Activated naive CD4-positive, alpha-beta T cell treated with anti-CD3 and anti-CD28 coated beads for 36 hours (primary cell): ENCODE measurements at regions not wholly inside any gene's neighbourhood (a gene's known extent, or its start where the extent isn't known, plus 50 kb on each side); places are given as distances from the start of the nearest gene placed in this dataset.

Source experiments
- CTCF ChIA-PET: fragments of 350-600 bp; sonication (Branson Sonifier 250); formaldehyde crosslinking; loops from one replicate; lab custom pipeline; 2021; ENCODE audit warnings: antibody characterized with exemption; lab: Charles Lee
- DNase-seq: peaks from one replicate; pipeline ENCODE4 v3.0.0-alpha.2; 2020
- H3K27ac Mint-ChIP-seq: one replicate; pipeline ENCODE4 v1.8.0; 2021; ENCODE audit warnings: mild to moderate bottlenecking, mixed read lengths
- H3K27me3 Mint-ChIP-seq: one replicate; pipeline ENCODE4 v1.8.0; 2021; ENCODE audit warnings: low read depth, mixed read lengths
- H3K36me3 Mint-ChIP-seq: one replicate; pipeline ENCODE4 v1.8.0; 2021; ENCODE audit warnings: low read depth, mixed read lengths
- H3K4me1 Mint-ChIP-seq: one replicate; pipeline ENCODE4 v1.8.0; 2021; ENCODE audit warnings: low read depth, mixed read lengths
- H3K4me3 Mint-ChIP-seq: one replicate; pipeline ENCODE4 v1.8.0; 2021; ENCODE audit warnings: mild to moderate bottlenecking, moderate library complexity, mixed read lengths
- H3K9me3 Mint-ChIP-seq: one replicate; pipeline ENCODE4 v1.8.0; 2021; ENCODE audit warnings: mixed read lengths
- intact Hi-C: fragments of 100-400 bp; cut with micrococcal nuclease; formaldehyde crosslinking; loops from one replicate; pipeline ENCODE4 v1.15.1; 2023

DNA sequence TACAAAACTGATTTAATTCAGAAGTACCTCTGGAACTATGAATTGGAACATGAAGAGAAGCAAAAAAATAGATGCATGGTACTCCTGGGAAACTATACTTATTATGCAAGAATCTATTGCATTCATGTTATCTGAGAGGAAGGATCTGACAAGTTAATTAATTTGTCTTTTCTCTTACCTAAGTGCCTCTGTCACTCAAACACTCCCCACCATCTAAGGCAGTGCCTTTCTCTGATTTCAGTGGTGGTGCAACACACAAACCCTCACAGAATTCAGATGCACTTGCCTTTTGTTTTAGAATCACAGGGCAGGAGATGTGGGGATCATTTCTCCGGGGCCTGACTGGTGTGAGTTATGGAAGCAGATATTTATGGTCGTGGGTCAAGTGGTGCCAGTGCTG, 52.5 kb upstream of the C9orf72 start:
- Mint-ChIP-seq H3K27me3 (peaks cover 3% of the 10 kb centered on the region), H3K27ac (no peak overlapping the region), H3K4me3 (no peak overlapping the region), H3K4me1 (no peaks in the 10 kb centered on the region), H3K36me3 (no peaks in the 10 kb centered on the region), H3K9me3 (no peaks in the 10 kb centered on the region)
- DNase-seq = no peak
- intact Hi-C loops = no loop called here
- CTCF ChIA-PET = no interaction called here

DNA sequence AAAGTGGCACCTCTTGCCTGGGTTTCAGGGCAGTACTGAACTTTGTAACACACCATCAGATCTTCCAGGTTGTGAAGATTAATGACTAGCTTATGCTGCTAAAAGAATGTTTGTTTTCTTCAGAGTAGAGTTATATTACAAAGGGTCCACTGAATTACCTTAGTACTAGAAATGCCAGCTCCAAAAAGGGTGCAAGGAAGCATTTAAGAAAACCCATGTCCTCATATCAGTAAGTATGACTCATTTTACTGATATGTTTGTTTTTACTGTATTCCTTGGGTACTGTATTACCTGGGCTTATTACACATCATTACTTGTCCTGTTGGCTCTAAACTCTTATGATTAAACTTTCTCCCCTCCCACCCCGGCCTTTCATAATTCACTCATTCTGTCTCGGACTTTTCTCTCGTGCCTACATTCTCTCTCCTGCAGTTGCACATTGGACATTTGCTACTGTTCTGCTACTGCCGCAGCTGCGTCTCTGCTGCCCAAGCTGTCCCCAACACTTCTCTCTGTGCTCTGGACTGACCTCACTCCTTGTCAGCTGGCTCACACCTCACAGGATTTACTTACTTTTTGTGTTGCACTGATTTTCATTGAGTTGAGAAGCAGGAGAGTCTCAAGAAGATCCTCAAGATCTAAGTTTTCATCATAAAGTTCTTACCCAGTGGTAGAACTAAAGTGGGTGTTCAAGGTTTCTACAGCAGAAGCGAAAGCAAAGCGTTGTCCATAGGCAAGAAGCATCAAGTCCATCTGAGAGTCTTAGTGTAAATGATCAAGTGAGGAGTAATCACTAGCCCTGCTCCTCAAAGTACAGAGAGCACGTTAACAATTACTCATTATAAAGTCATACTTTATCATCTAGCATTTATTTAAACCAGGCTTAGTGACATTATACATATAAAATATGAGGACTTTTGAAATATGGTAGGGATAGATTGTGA, 53.2 kb upstream of the C9orf72 start:
- CTCF ChIA-PET = no interaction called here
- Mint-ChIP-seq H3K4me3 (no peak overlapping the region), H3K27ac (no peak overlapping the region), H3K27me3 (peaks cover 3% of the 10 kb centered on the region), H3K4me1 (no peaks in the 10 kb centered on the region), H3K36me3 (no peaks in the 10 kb centered on the region), H3K9me3 (no peaks in the 10 kb centered on the region)
- DNase-seq = no peak
- intact Hi-C loops = no loop called here

DNA sequence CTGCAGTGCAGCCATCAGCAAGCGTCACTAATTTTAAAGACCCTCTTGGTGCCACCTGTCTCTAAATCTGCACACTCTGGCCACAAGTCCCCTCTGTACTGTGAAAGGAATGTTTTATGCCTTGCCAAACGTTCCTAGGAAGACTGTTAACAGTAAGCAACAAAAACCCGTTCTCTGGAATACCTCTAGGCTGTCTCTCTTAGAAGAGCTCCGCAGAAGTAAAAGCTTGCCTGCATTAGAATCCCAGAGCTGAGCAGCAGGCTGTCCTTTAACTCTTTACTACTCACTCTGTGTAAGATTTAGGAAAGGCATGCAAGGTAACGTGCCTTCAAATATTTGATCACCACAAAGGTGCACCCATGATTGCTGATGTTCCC, 53.9 kb upstream of the C9orf72 start:
- H3K9me3 Mint-ChIP-seq = no peaks in the 10 kb centered on the region
- no peaks in the 10 kb centered on the region for H3K36me3 Mint-ChIP-seq
- H3K4me1 Mint-ChIP-seq = no peaks in the 10 kb centered on the region
- intact Hi-C loops = no loop called here
- no peak overlapping the region for H3K27ac Mint-ChIP-seq
- H3K27me3 Mint-ChIP-seq = peaks cover 4% of the 10 kb centered on the region
- H3K4me3 Mint-ChIP-seq = no peak overlapping the region
- no peak for DNase-seq
- CTCF ChIA-PET = no interaction called here

DNA sequence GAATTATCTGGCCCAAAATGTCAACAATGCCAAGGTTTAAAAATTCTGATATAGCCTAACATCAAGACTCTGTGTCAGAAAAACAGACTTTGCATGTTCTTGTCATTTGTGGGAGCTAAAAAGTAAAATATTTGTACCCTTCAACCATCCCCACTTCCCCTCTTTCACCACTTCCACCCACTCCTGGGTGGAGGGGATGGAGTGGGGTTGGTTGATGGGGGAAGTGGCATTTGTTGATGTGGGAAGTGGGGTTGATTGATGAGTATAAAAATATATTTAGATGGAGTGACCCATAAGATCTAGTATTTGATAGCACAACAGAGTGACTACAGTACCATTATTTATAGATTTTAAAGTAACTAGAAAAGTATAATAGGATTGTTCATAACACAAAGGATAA, 55.0 kb upstream of the C9orf72 start:
- Mint-ChIP-seq H3K27me3 (peaks cover 8% of the 10 kb centered on the region), H3K9me3 (no peaks in the 10 kb centered on the region), H3K4me1 (no peaks in the 10 kb centered on the region), H3K4me3 (no peak overlapping the region), H3K27ac (no peak overlapping the region), H3K36me3 (no peaks in the 10 kb centered on the region)
- CTCF ChIA-PET = no interaction called here
- intact Hi-C loops = no loop called here
- DNase-seq = no peak

DNA sequence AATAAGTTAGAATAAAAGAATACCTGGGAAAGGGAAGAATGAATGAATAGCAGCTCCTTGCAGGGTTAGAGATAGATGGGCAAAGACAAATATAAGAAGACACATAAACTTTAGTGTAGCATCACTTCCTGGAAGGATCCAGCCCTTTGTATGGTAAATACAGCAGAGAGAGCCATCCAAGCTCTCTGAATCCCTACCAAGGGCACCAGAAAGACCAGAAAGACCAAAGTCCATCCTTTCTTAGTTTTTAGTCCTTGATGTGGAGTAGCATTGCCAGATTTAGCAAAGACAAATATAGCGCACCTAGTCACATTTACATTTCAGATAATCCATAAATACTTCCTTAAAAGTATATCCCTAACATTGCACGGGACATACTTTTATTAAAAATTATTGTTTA, 56.1 kb upstream of the C9orf72 start:
- Mint-ChIP-seq H3K4me1 (no peaks in the 10 kb centered on the region), H3K36me3 (no peaks in the 10 kb centered on the region), H3K9me3 (no peaks in the 10 kb centered on the region), H3K4me3 (no peak overlapping the region), H3K27me3 (peaks cover 12% of the 10 kb centered on the region), H3K27ac (no peak overlapping the region)
- CTCF ChIA-PET = no interaction called here
- DNase-seq = no peak
- intact Hi-C loops = no loop called here

DNA sequence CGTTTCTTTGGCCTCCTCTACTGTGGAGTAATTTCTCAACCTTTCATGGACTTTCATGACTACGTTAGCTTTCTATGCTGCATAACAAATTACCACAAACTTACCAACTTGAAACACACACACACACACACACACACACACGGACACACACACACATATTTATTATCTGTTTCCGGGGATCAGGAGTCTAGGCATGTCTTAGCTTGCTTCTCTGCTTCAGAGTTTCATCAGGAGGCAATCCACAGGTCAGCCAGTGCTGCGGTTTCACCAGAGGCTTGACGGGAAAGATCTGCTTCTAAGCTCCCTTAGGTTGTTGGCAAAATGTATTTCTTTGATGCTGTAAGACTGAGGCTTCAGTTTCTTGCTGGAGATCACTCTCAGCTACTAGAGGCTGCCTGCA, 59.0 kb upstream of the C9orf72 start:
- H3K4me1 Mint-ChIP-seq = peaks cover 3% of the 10 kb centered on the region
- no peaks in the 10 kb centered on the region for H3K9me3 Mint-ChIP-seq
- intact Hi-C loops = no loop called here
- H3K27me3 Mint-ChIP-seq = peaks cover 9% of the 10 kb centered on the region
- DNase-seq = no peak
- CTCF ChIA-PET = no interaction called here
- H3K27ac Mint-ChIP-seq = no peak overlapping the region
- no peaks in the 10 kb centered on the region for H3K36me3 Mint-ChIP-seq
- no peak overlapping the region for H3K4me3 Mint-ChIP-seq

DNA sequence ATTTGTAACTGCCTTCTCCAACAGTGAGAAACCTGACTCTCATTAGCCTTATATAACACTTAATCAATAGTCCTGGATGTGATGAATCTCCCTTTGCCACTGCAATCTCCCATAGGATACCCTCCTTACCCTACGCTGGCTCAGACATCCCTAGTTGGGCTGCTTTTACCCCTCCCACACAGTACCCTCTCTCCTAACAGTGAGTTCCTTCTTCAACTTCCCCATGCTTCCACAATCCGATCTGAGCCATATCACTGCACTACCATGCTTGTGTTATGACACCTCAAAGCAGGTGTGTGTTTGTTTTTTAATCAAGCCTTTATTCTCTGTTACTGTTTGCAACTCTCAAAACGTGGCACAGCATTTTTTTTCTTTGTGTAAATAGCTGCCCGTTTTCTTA, 60.5 kb upstream of the C9orf72 start:
- DNase-seq = no peak
- H3K27me3 Mint-ChIP-seq = peaks cover 9% of the 10 kb centered on the region
- H3K4me1 Mint-ChIP-seq = peaks cover 3% of the 10 kb centered on the region
- H3K27ac Mint-ChIP-seq = no peak overlapping the region
- intact Hi-C loops = no loop called here
- no peaks in the 10 kb centered on the region for H3K9me3 Mint-ChIP-seq
- no peak overlapping the region for H3K4me3 Mint-ChIP-seq
- H3K36me3 Mint-ChIP-seq = no peaks in the 10 kb centered on the region
- CTCF ChIA-PET = no interaction called here

DNA sequence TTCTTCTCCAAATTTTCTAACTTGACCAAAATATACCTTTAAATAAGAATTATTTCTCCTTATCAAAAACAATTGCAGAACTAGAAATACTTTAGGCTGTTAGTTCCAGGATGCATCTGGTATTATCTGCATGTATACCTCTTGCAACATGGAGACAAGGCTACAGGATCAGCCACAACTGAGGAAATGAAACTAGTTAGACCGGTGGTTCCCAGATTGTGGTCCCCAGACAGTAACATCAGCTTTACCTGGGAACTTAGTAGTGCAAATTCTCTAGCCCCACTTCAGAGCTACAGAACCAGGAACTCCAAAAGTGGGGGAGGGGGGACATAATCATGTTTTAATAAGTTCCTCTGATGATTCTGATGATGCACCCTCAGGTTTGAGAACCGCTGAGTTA, 61.6 kb upstream of the C9orf72 start:
- no peaks in the 10 kb centered on the region for H3K36me3 Mint-ChIP-seq

DNA sequence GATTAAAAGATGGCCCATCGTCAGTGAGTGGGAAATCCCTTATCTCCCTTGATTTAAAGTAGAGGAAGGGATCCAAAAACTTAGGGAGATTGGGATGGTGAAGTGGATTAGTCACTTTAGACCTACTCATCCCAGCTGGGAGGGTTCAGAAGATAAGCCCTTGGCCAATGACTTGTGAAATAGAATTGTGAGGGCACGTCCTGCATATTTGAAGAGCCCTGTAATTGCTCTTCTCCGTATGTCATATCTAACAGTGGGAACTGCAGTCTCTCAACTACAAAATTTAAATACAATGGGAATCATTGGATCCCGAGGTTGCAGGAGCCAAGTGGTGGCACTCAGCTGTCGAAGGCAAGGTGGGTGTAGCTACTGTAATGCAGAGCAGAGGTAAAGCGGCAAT, 65.4 kb upstream of the C9orf72 start:
- H3K27ac Mint-ChIP-seq = no peak overlapping the region
- CTCF ChIA-PET = no interaction called here
- no peaks in the 10 kb centered on the region for H3K9me3 Mint-ChIP-seq
- H3K4me3 Mint-ChIP-seq = no peak overlapping the region
- peaks cover 2% of the 10 kb centered on the region for H3K27me3 Mint-ChIP-seq
- DNase-seq = no peak
- H3K36me3 Mint-ChIP-seq = no peaks in the 10 kb centered on the region
- H3K4me1 Mint-ChIP-seq = peaks cover 3% of the 10 kb centered on the region
- intact Hi-C loops = no loop called here

More for the DNA sequence above, 61.6 kb upstream of the C9orf72 start:
- H3K4me1 Mint-ChIP-seq = peaks cover 3% of the 10 kb centered on the region
- CTCF ChIA-PET = interaction anchor here (0.7 kb wide), 1 partner anchor 19 kb away, joined by 3 read pairs; no protein-coding TSS in a partner anchor
- intact Hi-C loops = no loop called here
- DNase-seq = no peak
- no peaks in the 10 kb centered on the region for H3K9me3 Mint-ChIP-seq
- peaks cover 9% of the 10 kb centered on the region for H3K27me3 Mint-ChIP-seq
- no peak overlapping the region for H3K4me3 Mint-ChIP-seq
- no peak overlapping the region for H3K27ac Mint-ChIP-seq

DNA sequence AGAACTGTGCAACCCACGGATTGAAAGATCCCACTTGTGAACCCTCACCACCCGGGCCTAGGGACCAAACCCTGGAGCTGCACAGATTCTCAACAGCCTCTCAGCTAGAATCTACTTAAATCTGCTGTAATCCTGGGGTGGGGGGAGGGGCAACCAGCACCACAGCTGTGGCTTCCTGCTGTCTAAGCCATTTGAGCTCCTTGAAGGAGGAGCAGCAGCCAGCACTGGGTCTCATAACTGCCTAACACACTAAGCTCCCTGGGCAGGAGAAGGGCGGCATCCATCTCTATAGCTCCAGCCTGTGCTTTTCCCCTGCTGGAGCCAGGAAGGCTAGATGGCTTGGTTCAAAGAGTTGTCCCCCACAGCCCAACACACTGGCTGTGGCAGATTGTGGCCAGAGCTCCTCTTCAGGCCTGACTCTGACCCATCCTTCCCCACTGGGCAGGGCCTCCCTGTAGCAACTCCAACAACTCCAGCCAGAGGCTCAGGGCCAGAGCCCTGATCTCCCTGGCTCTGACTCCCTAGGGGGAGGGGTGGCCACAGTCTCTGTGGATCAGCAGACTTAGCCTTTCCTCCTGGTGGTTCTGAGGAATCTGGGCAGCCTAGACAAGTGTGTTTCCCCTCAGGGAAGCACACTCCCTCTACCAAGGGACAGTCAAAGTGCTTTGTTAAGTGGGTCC, 72.0 kb upstream of the C9orf72 start:
- Mint-ChIP-seq H3K9me3 (peaks cover 5% of the 10 kb centered on the region), H3K36me3 (no peaks in the 10 kb centered on the region), H3K4me1 (no peaks in the 10 kb centered on the region), H3K27me3 (peaks cover 7% of the 10 kb centered on the region), H3K4me3 (no peak overlapping the region), H3K27ac (no peak overlapping the region)
- DNase-seq = no peak
- CTCF ChIA-PET = no interaction called here
- intact Hi-C loops = no loop called here

DNA sequence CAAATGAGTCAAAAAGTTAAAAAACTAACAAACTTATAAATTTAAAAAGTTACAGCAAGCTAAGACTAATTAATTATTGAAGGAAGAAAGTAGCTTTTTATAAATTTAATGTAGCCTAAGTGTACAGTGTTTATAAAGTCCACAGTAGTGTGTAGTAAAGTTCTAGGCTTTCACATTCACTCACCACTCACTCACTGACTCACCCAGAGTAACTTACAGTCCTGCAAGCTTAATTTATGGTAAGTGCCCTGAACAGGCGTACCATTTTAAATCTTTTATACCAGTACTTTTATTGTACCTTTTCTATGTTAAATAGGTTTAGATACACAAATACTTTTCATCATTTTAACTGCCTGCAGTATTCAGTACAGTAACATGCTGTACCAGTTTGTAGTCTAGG, 80.0 kb upstream of the C9orf72 start:
- H3K36me3 Mint-ChIP-seq = no peaks in the 10 kb centered on the region
- no peak for DNase-seq
- no peaks in the 10 kb centered on the region for H3K4me1 Mint-ChIP-seq
- CTCF ChIA-PET = interaction anchor here (0.5 to 0.6 kb wide), 2 partner anchors 204 to 458 kb away, joined by 3 read pairs; no protein-coding TSS in a partner anchor
- H3K9me3 Mint-ChIP-seq = peaks cover 2% of the 10 kb centered on the region
- H3K4me3 Mint-ChIP-seq = no peak overlapping the region
- no peaks in the 10 kb centered on the region for H3K27me3 Mint-ChIP-seq
- intact Hi-C loops = no loop called here
- H3K27ac Mint-ChIP-seq = no peak overlapping the region

DNA sequence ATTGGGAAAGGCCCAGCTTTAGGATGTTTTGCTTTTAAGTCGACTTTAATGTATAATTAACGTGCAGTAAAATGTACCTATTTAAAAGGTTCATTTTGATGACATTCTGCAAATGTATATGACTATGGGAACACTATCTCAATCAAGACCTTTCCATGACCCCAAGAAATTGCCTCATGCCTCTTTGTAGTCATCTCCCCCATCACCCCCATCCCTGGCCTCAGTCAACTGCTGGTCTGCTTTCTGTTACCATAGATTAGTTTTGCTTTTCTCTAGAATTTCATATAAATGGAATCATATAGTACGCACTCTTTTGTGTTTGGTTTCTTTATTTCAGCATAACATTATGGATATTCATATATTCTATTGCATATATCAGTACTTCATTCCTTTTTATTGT, 80.7 kb upstream of the C9orf72 start:
- Mint-ChIP-seq H3K27ac (no peak overlapping the region), H3K36me3 (no peaks in the 10 kb centered on the region), H3K4me3 (no peak overlapping the region), H3K27me3 (no peaks in the 10 kb centered on the region), H3K4me1 (no peaks in the 10 kb centered on the region), H3K9me3 (no peaks in the 10 kb centered on the region)
- CTCF ChIA-PET = interaction anchor here (0.5 to 0.6 kb wide), 2 partner anchors 19 to 458 kb away, joined by 3 read pairs; no protein-coding TSS in a partner anchor
- intact Hi-C loops = no loop called here
- DNase-seq = no peak
